Liver (tissue), 8 donors: ENCODE measurements at regions not wholly inside any gene's neighbourhood (a gene's known extent, or its start where the extent isn't known, plus 50 kb on each side); places are given as distances from the start of the nearest gene placed in this dataset.

Source experiments
- DNase-seq: peaks from one replicate; pipeline ENCODE4 v3.0.0-alpha.2; 2017; ENCODE audit warnings: low spot score
- H3K27ac ChIP-seq, 2 donors: one replicate each; pipeline ENCODE4 v1.7.0; 2013; ENCODE audit warnings: inconsistent platforms in 2 of 2, low read length in 2 of 2, control low read depth in 1 of 2, low read depth in 1 of 2, mild to moderate bottlenecking in 1 of 2
- H3K27me3 ChIP-seq, 4 donors: one replicate each; pipeline versions ENCODE4 v1.6.1 to v1.7.0; 2013; ENCODE audit warnings: low read length in 3 of 4, inconsistent platforms in 1 of 4, mild to moderate bottlenecking in 1 of 4, moderate library complexity in 1 of 4; ENCODE audit not compliant: control insufficient read depth in 4 of 4, insufficient read depth in 4 of 4
- H3K36me3 ChIP-seq, 4 donors: one replicate each; pipeline versions ENCODE4 v1.6.1 to v1.7.0; 2013; ENCODE audit warnings: low read length in 3 of 4, mild to moderate bottlenecking in 3 of 4, low read depth in 1 of 4, moderate library complexity in 1 of 4; ENCODE audit not compliant: control insufficient read depth in 4 of 4, insufficient read depth in 3 of 4
- H3K4me1 ChIP-seq, 4 donors: one replicate each; pipeline versions ENCODE4 v1.6.1 to v1.7.0; 2013; ENCODE audit warnings: low read length in 3 of 4, mild to moderate bottlenecking in 3 of 4, moderate library complexity in 1 of 4; ENCODE audit not compliant: control insufficient read depth in 4 of 4, insufficient read depth in 4 of 4
- H3K4me3 ChIP-seq, 3 donors: one replicate each; pipeline versions ENCODE4 v1.6.1 to v1.7.0; 2013; ENCODE audit warnings: low read length in 3 of 3, control low read depth in 1 of 3, low read depth in 1 of 3, mild to moderate bottlenecking in 1 of 3
- H3K9ac ChIP-seq, 2 donors: one replicate each; pipeline ENCODE4 v1.7.0; 2013; ENCODE audit warnings: low read length in 2 of 2, mild to moderate bottlenecking in 2 of 2, moderate library complexity in 2 of 2, control low read depth in 1 of 2, low read depth in 1 of 2
- H3K9me3 ChIP-seq, 4 donors: one replicate each; pipeline versions ENCODE4 v1.6.1 to v1.7.0; 2013; ENCODE audit warnings: low read length in 3 of 4; ENCODE audit not compliant: control insufficient read depth in 4 of 4
- ATF3 ChIP-seq: IDR thresholded peaks from 2 replicates; pipeline ENCODE4 v1.6.1; 2016; ENCODE audit warnings: antibody characterized with exemption
- CTCF ChIP-seq: fragments of 150-350 bp; IDR thresholded peaks from 2 replicates; pipeline ENCODE4 v1.5.1; 2017; ENCODE audit warnings: improper control_type of control experiment, low read depth, low read length; ENCODE audit not compliant: missing input control
- EGR1 ChIP-seq, 2 donors: IDR thresholded peaks; 2 replicates each; pipeline ENCODE4 v1.6.1; 2016 to 2018; ENCODE audit warnings: antibody characterized with exemption in 2 of 2, low read depth in 2 of 2
- FOXA1 ChIP-seq: IDR thresholded peaks from 2 replicates; pipeline ENCODE4 v1.6.1; 2016; ENCODE audit warnings: antibody characterized with exemption
- FOXA2 ChIP-seq: IDR thresholded peaks from 2 replicates; pipeline ENCODE4 v1.6.1; 2016; ENCODE audit warnings: antibody characterized with exemption
- GABPA ChIP-seq, 2 donors: IDR thresholded peaks in 1 of 2; conservative IDR thresholded peaks in 1 of 2; 2 replicates each; pipeline ENCODE4 v1.6.1; 2016; ENCODE audit warnings: antibody characterized with exemption in 2 of 2, mild to moderate bottlenecking in 1 of 2, moderate library complexity in 1 of 2
- HNF4A ChIP-seq, 2 donors: conservative IDR thresholded peaks; 2 replicates each; pipeline ENCODE4 v1.6.1; 2016; ENCODE audit warnings: antibody characterized with exemption in 2 of 2, mild to moderate bottlenecking in 2 of 2
- JUND ChIP-seq, 2 donors: IDR thresholded peaks; 2 replicates each; pipeline ENCODE4 v1.6.1; 2016; ENCODE audit warnings: antibody characterized with exemption in 2 of 2
- MAX ChIP-seq: IDR thresholded peaks from 2 replicates; pipeline ENCODE4 v1.6.1; 2016; ENCODE audit warnings: antibody characterized with exemption
- NR2F2 ChIP-seq: IDR thresholded peaks from 2 replicates; pipeline ENCODE4 v1.6.1; 2016; ENCODE audit warnings: antibody characterized with exemption
- RAD21 ChIP-seq, 2 donors: IDR thresholded peaks; 2 replicates each; pipeline ENCODE4 v1.6.1; 2016; ENCODE audit warnings: antibody characterized with exemption in 2 of 2, mild to moderate bottlenecking in 2 of 2
- REST ChIP-seq: IDR thresholded peaks from 2 replicates; pipeline ENCODE4 v1.6.1; 2016; ENCODE audit warnings: antibody characterized with exemption, mild to moderate bottlenecking
- RXRA ChIP-seq, 2 donors: IDR thresholded peaks; 2 replicates each; pipeline ENCODE4 v1.6.1; 2017 to 2018; ENCODE audit warnings: antibody characterized with exemption in 2 of 2, mild to moderate bottlenecking in 1 of 2
- SP1 ChIP-seq: IDR thresholded peaks from 2 replicates; pipeline ENCODE4 v1.6.1; 2018; ENCODE audit warnings: antibody characterized with exemption, mild to moderate bottlenecking
- TAF1 ChIP-seq: conservative IDR thresholded peaks from 2 replicates; pipeline ENCODE4 v1.6.1; 2016; ENCODE audit warnings: antibody characterized with exemption, mild to moderate bottlenecking
- YY1 ChIP-seq: IDR thresholded peaks from 2 replicates; pipeline ENCODE4 v1.6.1; 2016; ENCODE audit warnings: antibody characterized with exemption, mild to moderate bottlenecking
- ZBTB33 ChIP-seq: IDR thresholded peaks from 2 replicates; pipeline ENCODE4 v1.6.1; 2016; ENCODE audit warnings: antibody characterized with exemption
- WGBS: extraction: QIAGEN DNeasy Blood & Tissue Kit; methylation state at CpG from one replicate; pipeline ENCODE4 v1.1.7; 2013; 5-methylcytosine and 5-hydroxymethylcytosine counted together
- donor health status: healthy.
- donor health status: healthy.
- donor health status: healthy.
- donor health status: healthy.
- donor health status: healthy.

GRCh38 chr15:94083467-94084052 lies 147.8 kb upstream of the MCTP2 start:
- Histone ChIP-seq H3K36me3 (no peaks in the 10 kb centered on the region), H3K9ac (no peak overlapping the region), H3K4me1 (no peaks in the 10 kb centered on the region), H3K4me3 (no peak overlapping the region), H3K27me3 (peaks cover 0 to 1% (median 0%) of the 10 kb centered on the region in 4 donors), H3K9me3 (no peaks in the 10 kb centered on the region), H3K27ac (no peak overlapping the region)
- no peak for DNase-seq
- 82% methylated on average over 6 of the region's 6 CpGs for WGBS
- TF ChIP-seq YY1: no peak
- TF ChIP-seq FOXA2: no peak
- no peak for TF ChIP-seq ATF3
- no peak for TF ChIP-seq JUND (IDR thresholded peaks at IDR 0.05)
- TF ChIP-seq ZBTB33: no peak
- TF ChIP-seq CTCF: no peak
- no peak for TF ChIP-seq GABPA (IDR thresholded peaks at IDR 0.05 in 1 of 2, conservative IDR thresholded peaks at IDR 0.05 in 1 of 2)
- TF ChIP-seq HNF4A (conservative IDR thresholded peaks at IDR 0.05): no peak
- no peak for TF ChIP-seq MAX
- no peak for TF ChIP-seq SP1
- no peak for TF ChIP-seq REST
- no peak for TF ChIP-seq RAD21 (IDR thresholded peaks at IDR 0.05)
- TF ChIP-seq RXRA (IDR thresholded peaks at IDR 0.05): no peak
- TF ChIP-seq FOXA1: no peak
- TF ChIP-seq TAF1: no peak
- TF ChIP-seq NR2F2: no peak
- no peak for TF ChIP-seq EGR1 (IDR thresholded peaks at IDR 0.05; ENCODE audit: low read depth in 2 of 2)
